ENCODE measurements at regions not wholly inside any gene's neighbourhood (a gene's known extent, or its start where the extent isn't known, plus 50 kb on each side); places are given as distances from the start of the nearest gene placed in this dataset.

DNA sequence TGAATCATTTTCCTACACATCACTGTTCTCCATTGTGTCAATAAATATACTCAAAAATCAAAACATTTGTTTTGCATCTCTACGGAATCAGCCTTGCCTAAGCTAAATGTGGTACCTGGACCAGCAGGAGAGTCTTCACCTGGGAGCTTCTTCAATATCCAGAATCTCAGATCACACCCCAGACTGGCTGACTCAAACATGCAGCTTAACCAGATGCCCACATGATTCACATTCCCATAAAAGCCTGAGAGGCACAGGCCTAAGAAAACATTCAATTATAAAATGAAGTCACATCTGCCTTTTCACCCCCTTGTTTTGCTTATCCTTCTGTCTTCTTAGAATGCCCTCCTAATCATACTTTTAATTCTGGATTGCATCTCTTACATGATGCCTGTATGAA, 1045.5 kb upstream of the NXPH2 start:
- Histone ChIP-seq H3K27me3 (no peaks in the 10 kb centered on the region), H3K4me3 (no peak overlapping the region), H3K27ac (no peak overlapping the region), H3K4me1 (no peaks in the 10 kb centered on the region), H3K9me3 (no peaks in the 10 kb centered on the region), H3K36me3 (no peaks in the 10 kb centered on the region)
- WGBS, 2 donors (ENCODE audit: low coverage in 1 of 2): 43 to 100% methylated on average over 1 of the region's 1 CpG
- TF ChIP-seq POLR2AphosphoS5 (IDR thresholded peaks at IDR 0.05) (no peak), EP300 (IDR thresholded peaks at IDR 0.05; ENCODE audit: low read depth) (no peak), POLR2A (IDR thresholded peaks at IDR 0.05) (no peak)
- TF ChIP-seq, protein P1, sequence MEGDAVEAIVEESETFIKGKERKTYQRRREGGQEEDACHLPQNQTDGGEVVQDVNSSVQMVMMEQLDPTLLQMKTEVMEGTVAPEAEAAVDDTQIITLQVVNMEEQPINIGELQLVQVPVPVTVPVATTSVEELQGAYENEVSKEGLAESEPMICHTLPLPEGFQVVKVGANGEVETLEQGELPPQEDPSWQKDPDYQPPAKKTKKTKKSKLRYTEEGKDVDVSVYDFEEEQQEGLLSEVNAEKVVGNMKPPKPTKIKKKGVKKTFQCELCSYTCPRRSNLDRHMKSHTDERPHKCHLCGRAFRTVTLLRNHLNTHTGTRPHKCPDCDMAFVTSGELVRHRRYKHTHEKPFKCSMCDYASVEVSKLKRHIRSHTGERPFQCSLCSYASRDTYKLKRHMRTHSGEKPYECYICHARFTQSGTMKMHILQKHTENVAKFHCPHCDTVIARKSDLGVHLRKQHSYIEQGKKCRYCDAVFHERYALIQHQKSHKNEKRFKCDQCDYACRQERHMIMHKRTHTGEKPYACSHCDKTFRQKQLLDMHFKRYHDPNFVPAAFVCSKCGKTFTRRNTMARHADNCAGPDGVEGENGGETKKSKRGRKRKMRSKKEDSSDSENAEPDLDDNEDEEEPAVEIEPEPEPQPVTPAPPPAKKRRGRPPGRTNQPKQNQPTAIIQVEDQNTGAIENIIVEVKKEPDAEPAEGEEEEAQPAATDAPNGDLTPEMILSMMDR (IDR thresholded peaks at IDR 0.05): no peak
- intact Hi-C loops (cut with DNase I; ENCODE audit: low total_unique reads) (no loop called here), in situ Hi-C loops (cut with MboI; ENCODE audit: low pct_ligation_motif_present in 1 of 4, low pct_unique_long_range_greater_than_20kb in 1 of 4, low sequenced_read_pairs in 3 of 4) (no loop called here)
- no peak for DNase-seq

DNA sequence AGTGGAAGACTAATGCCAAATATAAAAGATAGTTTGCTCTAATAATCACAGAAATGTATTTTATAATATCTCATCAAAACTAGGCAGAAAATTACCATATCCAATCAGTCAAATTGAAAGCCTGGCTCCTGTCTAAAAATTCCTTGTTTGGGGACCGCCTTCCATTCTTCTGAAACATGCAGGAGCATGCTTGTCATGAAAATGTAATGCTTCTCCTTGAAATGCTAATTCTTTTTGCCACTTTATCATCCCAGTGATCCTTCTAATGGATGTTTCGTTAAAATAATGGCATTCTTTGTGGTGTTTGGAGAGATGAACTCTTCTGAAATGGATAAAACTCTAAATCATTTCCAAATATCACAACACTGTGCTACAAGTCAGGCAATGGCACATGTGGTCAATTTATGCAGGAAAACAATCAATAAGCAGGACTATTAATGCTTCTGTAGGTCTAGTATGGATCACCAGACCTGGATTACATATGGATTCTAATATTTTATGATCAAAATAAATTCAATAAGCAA, 1039.1 kb upstream of the NXPH2 start:
- Histone ChIP-seq H3K36me3 (no peaks in the 10 kb centered on the region), H3K27me3 (no peaks in the 10 kb centered on the region), H3K4me1 (no peaks in the 10 kb centered on the region), H3K9me3 (no peaks in the 10 kb centered on the region), H3K4me3 (no peak overlapping the region), H3K27ac (no peak overlapping the region)
- 47 to 54% methylated on average over 2 of the region's 2 CpGs for WGBS, 2 donors (ENCODE audit: low coverage in 1 of 2)
- intact Hi-C loops (cut with DNase I; ENCODE audit: low total_unique reads) (no loop called here), in situ Hi-C loops (cut with MboI; ENCODE audit: low pct_ligation_motif_present in 1 of 4, low pct_unique_long_range_greater_than_20kb in 1 of 4, low sequenced_read_pairs in 3 of 4) (no loop called here)
- TF ChIP-seq, protein P1 (IDR thresholded peaks at IDR 0.05): no peak
- TF ChIP-seq EP300 (IDR thresholded peaks at IDR 0.05; ENCODE audit: low read depth): no peak
- no peak for TF ChIP-seq POLR2A (IDR thresholded peaks at IDR 0.05)
- TF ChIP-seq POLR2AphosphoS5 (IDR thresholded peaks at IDR 0.05): no peak
- DNase-seq: no peak

DNA sequence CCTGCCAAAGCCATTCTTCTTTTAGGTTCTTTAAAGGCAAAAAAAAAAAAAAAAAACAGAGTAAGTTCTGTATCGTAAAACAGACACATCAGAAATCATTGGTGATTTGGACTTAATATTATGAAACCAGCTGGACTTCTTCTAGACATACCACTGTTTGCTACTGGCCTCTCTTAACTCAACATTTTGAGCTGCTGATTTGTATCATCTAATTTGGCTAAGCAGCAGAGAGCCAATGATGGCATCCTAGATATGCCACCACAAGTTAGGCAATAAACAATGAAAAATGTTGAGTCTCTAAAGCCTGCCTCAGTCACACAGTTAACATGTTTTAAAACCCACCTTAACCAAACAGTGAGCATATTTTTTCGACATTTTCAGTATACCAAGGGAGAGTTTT, 1034.3 kb upstream of the NXPH2 start:
- in situ Hi-C loops (cut with MboI; ENCODE audit: low pct_ligation_motif_present in 1 of 4, low pct_unique_long_range_greater_than_20kb in 1 of 4, low sequenced_read_pairs in 3 of 4): no loop called here
- intact Hi-C loops (cut with DNase I; ENCODE audit: low total_unique reads): no loop called here
- Histone ChIP-seq H3K27me3 (no peaks in the 10 kb centered on the region), H3K9me3 (no peaks in the 10 kb centered on the region), H3K36me3 (no peaks in the 10 kb centered on the region), H3K27ac (no peak overlapping the region), H3K4me1 (no peaks in the 10 kb centered on the region), H3K4me3 (no peak overlapping the region)
- no peak for DNase-seq
- TF ChIP-seq POLR2AphosphoS5 (IDR thresholded peaks at IDR 0.05) (no peak), POLR2A (IDR thresholded peaks at IDR 0.05) (no peak)
- 45 to 53% methylated on average over 2 of the region's 2 CpGs for WGBS, 2 donors (ENCODE audit: low coverage in 1 of 2)

DNA sequence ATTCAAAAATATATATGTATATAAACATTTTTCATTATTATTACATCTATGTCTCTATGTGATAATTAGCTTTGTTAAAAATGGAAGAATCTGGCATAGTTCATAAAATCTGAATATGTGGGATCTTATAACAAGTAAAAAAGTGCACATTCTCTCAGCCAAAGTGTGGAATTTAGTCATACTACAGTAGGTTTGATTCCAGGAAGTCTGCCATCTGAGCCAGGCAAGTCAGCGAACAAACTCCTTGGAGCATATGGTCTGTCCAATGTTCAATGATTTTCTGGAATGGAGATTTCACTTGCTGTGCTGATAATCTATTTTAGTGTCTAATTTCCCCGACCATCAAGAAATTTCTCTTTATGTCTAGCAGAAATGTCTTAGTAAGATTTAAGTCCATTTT, 1033.2 kb upstream of the NXPH2 start:
- Histone ChIP-seq H3K9me3 (no peaks in the 10 kb centered on the region), H3K36me3 (no peaks in the 10 kb centered on the region), H3K4me3 (no peak overlapping the region), H3K27me3 (no peaks in the 10 kb centered on the region), H3K27ac (no peak overlapping the region), H3K4me1 (no peaks in the 10 kb centered on the region)
- DNase-seq: no peak
- intact Hi-C loops (cut with DNase I; ENCODE audit: low total_unique reads): no loop called here
- TF ChIP-seq POLR2A (IDR thresholded peaks at IDR 0.05) (no peak), POLR2AphosphoS5 (IDR thresholded peaks at IDR 0.05) (no peak), EP300 (IDR thresholded peaks at IDR 0.05; ENCODE audit: low read depth) (no peak)
- TF ChIP-seq, protein P1 (IDR thresholded peaks at IDR 0.05): no peak
- in situ Hi-C loops (cut with MboI; ENCODE audit: low pct_ligation_motif_present in 1 of 4, low pct_unique_long_range_greater_than_20kb in 1 of 4, low sequenced_read_pairs in 3 of 4): no loop called here
- 74 to 86% methylated on average over 2 of the region's 2 CpGs for WGBS, 2 donors (ENCODE audit: low coverage in 1 of 2)

DNA sequence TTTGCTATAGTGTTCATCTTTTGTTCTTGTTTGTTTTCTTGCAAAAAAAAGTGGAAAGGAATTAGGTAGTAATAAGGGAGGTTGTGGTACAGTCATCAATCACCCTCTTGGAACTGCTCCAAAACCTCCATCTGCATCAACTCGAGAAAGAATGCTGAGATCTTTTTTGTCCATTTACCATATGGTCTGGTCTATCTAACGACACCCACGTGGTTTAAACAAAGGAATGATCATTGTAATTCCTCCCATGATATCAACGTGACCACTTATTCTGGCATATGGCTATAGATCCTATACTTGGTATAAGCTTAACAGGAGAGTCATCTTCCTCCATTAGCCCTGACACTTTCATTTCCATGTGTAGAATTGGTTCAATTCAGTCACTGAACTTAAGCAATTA, 1025.3 kb upstream of the NXPH2 start:
- Histone ChIP-seq H3K27me3 (no peaks in the 10 kb centered on the region), H3K27ac (no peak overlapping the region), H3K36me3 (no peaks in the 10 kb centered on the region), H3K9me3 (no peaks in the 10 kb centered on the region), H3K4me1 (no peaks in the 10 kb centered on the region), H3K4me3 (no peak overlapping the region)
- in situ Hi-C loops (cut with MboI; ENCODE audit: low pct_ligation_motif_present in 1 of 4, low pct_unique_long_range_greater_than_20kb in 1 of 4, low sequenced_read_pairs in 3 of 4) (no loop called here), intact Hi-C loops (cut with DNase I; ENCODE audit: low total_unique reads) (no loop called here)
- no peak for DNase-seq
- 38 to 44% methylated on average over 4 of the region's 4 CpGs for WGBS, 2 donors (ENCODE audit: low coverage in 1 of 2)
- TF ChIP-seq, protein P1 (IDR thresholded peaks at IDR 0.05): no peak
